Suprapubic skin (tissue), 3 donors: ENCODE measurements at regions not wholly inside any gene's neighbourhood (a gene's known extent, or its start where the extent isn't known, plus 50 kb on each side); places are given as distances from the start of the nearest gene placed in this dataset.

ENCODE experiments used
- POLR2A ChIP-seq, 2 donors: fragments of 450-650 bp; IDR thresholded peaks; one replicate each; pipeline ENCODE4 v1.6.1; 2017; ENCODE audit warnings: antibody characterized with exemption in 2 of 2, mild to moderate bottlenecking in 2 of 2, moderate library complexity in 2 of 2
- TF ChIP-seq, protein P1 (sequence below), 2 donors: fragments of 200-600 bp in 1 of 2; fragments of 450-650 bp in 1 of 2; sonication (generic) in 1 of 2; IDR thresholded peaks; one replicate each; pipeline ENCODE4 v1.5.1; 2016 to 2019; ENCODE audit warnings: antibody characterized with exemption in 2 of 2, mild to moderate bottlenecking in 1 of 2, moderate library complexity in 1 of 2

DNA sequence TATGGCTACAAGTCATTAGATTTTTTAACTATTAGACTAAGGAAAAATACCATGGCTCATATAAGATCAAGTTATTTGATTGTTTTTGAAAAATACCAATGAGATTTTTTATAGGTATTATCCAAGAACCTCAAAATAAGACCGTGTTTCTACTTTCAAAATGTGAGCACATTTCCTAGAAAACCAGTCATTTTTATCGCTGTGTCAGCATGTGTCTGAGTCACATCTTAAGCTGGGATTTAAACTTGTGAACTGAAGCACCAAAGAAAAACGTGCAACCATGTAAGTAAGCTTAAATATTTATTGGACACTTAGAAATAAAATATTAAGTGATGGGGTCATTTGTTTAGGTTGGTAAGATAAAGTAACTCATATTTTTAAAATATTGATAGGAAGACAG lies 1676.0 kb upstream of the NUDT12 start:
- TF ChIP-seq POLR2A (IDR thresholded peaks at IDR 0.05) = no peak
- TF ChIP-seq, protein P1, sequence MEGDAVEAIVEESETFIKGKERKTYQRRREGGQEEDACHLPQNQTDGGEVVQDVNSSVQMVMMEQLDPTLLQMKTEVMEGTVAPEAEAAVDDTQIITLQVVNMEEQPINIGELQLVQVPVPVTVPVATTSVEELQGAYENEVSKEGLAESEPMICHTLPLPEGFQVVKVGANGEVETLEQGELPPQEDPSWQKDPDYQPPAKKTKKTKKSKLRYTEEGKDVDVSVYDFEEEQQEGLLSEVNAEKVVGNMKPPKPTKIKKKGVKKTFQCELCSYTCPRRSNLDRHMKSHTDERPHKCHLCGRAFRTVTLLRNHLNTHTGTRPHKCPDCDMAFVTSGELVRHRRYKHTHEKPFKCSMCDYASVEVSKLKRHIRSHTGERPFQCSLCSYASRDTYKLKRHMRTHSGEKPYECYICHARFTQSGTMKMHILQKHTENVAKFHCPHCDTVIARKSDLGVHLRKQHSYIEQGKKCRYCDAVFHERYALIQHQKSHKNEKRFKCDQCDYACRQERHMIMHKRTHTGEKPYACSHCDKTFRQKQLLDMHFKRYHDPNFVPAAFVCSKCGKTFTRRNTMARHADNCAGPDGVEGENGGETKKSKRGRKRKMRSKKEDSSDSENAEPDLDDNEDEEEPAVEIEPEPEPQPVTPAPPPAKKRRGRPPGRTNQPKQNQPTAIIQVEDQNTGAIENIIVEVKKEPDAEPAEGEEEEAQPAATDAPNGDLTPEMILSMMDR (IDR thresholded peaks at IDR 0.05) = no peak
